B cell (primary cell): ENCODE measurements at regions not wholly inside any gene's neighbourhood (a gene's known extent, or its start where the extent isn't known, plus 50 kb on each side); places are given as distances from the start of the nearest gene placed in this dataset.

Experiments used
- EZH2 ChIP-seq: IDR thresholded peaks from 2 replicates; pipeline ENCODE4 v1.6.1; 2012; ENCODE audit warnings: borderline replicate concordance, low read depth, mild to moderate bottlenecking, moderate library complexity, low read length; ENCODE audit not compliant: insufficient read depth, poor library complexity, severe bottlenecking
- TF ChIP-seq, protein P1 (sequence below): fragments of 200-600 bp; IDR thresholded peaks from one replicate; pipeline ENCODE4 v1.8.0; 2022; ENCODE audit warnings: antibody characterized with exemption, mild to moderate bottlenecking

DNA sequence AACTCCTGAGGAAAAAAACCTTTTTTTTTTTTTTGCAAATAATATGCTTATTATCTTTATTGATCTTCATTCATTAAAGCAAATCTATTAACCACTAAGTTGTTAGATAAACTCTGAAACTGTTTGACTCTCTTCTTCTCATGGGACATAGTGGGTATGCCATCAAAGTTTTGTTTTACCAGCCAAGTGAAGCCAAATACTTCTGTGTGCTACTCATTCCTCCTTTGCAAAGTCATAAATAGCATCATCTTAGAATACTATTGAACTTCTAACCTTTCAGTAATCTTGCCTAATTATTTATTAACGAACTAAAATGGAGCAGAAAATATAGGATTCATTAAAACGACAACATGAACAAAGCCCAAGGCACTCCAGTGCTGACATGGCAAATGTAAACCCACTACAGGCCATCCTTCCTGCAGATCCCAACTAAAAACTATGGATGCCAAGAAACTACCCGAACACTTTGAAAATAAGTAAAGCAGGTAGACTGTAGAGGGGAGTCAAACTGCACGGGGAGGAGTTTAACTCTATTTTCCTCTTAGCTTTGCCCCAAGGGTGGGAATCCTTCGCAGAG lies 61.2 kb upstream of the ODAD2 start:
- TF ChIP-seq, protein P1, sequence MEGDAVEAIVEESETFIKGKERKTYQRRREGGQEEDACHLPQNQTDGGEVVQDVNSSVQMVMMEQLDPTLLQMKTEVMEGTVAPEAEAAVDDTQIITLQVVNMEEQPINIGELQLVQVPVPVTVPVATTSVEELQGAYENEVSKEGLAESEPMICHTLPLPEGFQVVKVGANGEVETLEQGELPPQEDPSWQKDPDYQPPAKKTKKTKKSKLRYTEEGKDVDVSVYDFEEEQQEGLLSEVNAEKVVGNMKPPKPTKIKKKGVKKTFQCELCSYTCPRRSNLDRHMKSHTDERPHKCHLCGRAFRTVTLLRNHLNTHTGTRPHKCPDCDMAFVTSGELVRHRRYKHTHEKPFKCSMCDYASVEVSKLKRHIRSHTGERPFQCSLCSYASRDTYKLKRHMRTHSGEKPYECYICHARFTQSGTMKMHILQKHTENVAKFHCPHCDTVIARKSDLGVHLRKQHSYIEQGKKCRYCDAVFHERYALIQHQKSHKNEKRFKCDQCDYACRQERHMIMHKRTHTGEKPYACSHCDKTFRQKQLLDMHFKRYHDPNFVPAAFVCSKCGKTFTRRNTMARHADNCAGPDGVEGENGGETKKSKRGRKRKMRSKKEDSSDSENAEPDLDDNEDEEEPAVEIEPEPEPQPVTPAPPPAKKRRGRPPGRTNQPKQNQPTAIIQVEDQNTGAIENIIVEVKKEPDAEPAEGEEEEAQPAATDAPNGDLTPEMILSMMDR = no peak
- TF ChIP-seq EZH2 = no peak
